Adipose tissue (tissue), 3 donors: ENCODE measurements at regions not wholly inside any gene's neighbourhood (a gene's known extent, or its start where the extent isn't known, plus 50 kb on each side); places are given as distances from the start of the nearest gene placed in this dataset.

ENCODE experiments used
- H3K27ac ChIP-seq: one replicate; pipeline ENCODE4 v1.5.1; 2013; ENCODE audit warnings: low read depth, low read length
- WGBS, 3 donors: extraction: QIAGEN DNeasy Blood & Tissue Kit; methylation state at CpG; one replicate each; pipeline ENCODE4 v1.1.7; 2013; 5-methylcytosine and 5-hydroxymethylcytosine counted together
- donor health status: healthy with polysubstance abuse.
- donor health status: Bipolar disorder and iron deficiency.
- donor health status: healthy.

- WGBS, 3 donors, result 91 to 92% (median 92%) methylated on average over 25 to 28 of the region's 28 CpGs
- H3K27ac ChIP-seq, result no peak overlapping the region
Observed at GRCh38 chr7:80259-81067, 111.9 kb upstream of the FAM20C start.

DNA sequence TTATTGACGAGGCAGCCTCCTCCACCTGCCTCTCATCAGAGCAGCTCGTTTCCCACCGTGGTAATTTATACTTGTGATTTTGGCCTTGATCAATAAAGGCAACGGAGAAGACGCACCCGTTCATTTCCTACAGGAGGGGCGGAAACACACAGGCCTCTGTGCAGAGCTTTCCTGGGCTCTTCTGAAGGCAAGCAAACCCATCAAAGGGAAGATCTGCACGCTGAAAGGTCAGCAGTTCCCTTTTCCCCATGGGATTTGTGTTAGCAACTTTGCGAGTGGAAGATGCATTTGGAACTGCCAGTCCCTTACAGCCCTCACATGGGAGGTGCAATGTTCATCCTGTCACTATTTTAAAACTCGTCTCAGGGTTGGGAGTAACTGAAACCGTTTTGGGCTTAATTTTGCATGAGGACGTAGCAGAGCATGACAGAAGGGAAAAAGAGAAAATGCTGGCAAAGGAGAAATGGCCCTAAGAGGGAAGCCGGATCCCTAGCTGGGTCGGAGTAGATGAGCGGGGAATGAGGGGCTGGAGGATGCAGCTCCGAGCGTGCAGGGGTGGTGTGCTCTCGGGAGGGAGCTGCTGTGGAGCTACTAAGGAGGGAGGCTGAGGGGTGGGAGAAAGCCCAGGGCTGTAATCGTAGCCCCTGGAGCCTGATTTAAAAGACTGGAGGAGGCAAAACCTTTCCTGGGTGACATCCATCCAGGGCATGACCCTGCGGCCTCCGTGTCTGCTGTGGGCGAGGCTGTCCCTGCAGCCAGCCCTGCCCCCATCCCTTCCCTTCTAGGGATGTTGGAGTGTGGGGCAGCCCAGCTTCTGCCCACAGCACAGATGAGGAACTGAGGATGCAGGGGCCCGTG, 111.1 kb upstream of the FAM20C start:
- no peak overlapping the region for H3K27ac ChIP-seq
- 74 to 82% (median 76%) methylated on average over 22 to 23 of the region's 23 CpGs for WGBS, 3 donors

- 68 to 78% (median 74%) methylated on average over 39 of the region's 39 CpGs for WGBS, 3 donors
- no peak overlapping the region for H3K27ac ChIP-seq
Observed at GRCh38 chr7:81926-82756, 110.2 kb upstream of the FAM20C start.

- H3K27ac ChIP-seq, result no peak overlapping the region
- WGBS, 3 donors, result 87 to 90% (median 88%) methylated on average over 11 of the region's 11 CpGs
Observed at GRCh38 chr7:82757-83155, 109.6 kb upstream of the FAM20C start.

- no peak overlapping the region for H3K27ac ChIP-seq
- 70 to 87% (median 79%) methylated on average over 11 to 12 of the region's 12 CpGs for WGBS, 3 donors
Observed at GRCh38 chr7:83441-83840, 108.9 kb upstream of the FAM20C start.

- 89 to 91% (median 90%) methylated on average over 25 of the region's 25 CpGs for WGBS, 3 donors
Observed at GRCh38 chr7:83861-84632, 108.3 kb upstream of the FAM20C start.

GRCh38 chr7:84633-85020, 107.7 kb upstream of the FAM20C start:
- 89 to 91% (median 89%) methylated on average over 11 of the region's 11 CpGs for WGBS, 3 donors
- H3K27ac ChIP-seq, result no peak overlapping the region

More at GRCh38 chr7:83861-84632, 108.3 kb upstream of the FAM20C start:
- H3K27ac ChIP-seq, result no peak overlapping the region

DNA sequence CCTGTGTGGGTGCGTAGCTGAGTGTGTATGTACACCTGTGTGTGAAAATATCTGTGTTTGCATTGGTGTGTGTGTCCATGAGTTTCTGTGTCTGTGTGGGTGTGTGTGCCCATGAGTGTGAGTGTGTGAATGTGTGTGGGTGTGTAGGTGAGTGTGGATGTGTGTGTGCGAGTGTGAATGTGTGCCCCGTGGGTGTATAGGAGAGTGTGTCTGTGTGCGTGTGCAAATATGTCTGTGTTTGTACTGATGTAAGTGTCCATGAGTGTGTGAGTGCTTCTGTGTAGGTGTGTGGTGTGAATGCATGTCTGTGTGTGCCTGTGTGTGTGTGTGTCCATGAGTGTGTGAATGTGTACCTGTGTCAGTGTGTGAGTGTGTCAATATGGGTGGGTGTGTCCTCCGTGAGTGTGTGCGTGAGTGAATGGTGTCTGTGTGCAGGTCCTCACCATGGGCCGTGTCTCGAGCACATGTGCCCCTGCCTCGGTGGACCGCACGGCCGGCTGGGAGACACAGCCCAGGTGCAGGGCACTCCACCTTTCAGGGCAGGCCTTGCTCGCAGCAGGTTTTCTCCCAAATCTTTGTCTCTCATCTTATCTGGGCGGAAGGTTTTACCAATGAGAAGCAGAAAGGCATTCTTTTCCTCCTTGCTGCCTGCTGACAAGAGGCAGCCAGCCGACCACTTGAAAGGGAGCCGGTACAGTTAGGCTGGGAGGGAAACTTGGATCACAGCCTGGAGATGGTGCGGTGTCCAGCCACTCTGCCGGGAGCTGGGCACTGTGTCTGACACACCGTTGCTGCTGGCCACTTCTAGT, 107.1 kb upstream of the FAM20C start:
- WGBS, 3 donors, result 78 to 83% (median 79%) methylated on average over 19 of the region's 19 CpGs
- no peak overlapping the region for H3K27ac ChIP-seq

DNA sequence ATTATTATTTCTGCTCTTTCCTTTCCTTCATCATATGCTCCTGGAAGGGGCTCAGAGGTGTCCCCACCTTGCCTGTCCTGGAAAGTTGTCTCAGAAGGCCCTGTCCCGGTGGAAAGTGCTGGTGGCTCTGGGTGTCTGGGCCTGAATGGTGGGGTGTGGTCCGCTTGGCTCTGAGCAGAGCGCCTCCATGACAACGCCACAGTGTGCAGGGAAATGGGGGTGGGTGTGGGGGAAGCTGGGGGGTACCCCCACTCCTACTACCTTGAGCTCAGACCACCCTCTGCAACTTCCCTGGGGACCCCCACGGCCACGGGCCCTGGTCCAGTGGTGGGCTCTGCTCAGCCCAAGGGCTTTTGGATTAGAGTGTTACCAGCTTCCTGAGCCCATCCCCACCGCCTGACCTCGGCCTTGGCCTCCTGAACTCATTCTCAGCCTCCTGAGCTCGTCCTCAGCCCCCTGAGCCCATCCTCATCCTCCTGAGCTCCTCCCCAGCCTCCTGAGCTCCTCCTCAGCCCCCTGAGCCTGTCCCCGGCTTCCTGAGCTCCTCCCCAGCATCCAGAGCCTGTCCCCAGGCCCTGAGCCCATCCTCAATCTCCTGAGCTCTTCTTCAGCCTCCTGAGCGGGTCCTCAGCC, 106.4 kb upstream of the FAM20C start:
- H3K27ac ChIP-seq, result no peak overlapping the region
- 85 to 92% (median 89%) methylated on average over 11 of the region's 11 CpGs for WGBS, 3 donors

DNA sequence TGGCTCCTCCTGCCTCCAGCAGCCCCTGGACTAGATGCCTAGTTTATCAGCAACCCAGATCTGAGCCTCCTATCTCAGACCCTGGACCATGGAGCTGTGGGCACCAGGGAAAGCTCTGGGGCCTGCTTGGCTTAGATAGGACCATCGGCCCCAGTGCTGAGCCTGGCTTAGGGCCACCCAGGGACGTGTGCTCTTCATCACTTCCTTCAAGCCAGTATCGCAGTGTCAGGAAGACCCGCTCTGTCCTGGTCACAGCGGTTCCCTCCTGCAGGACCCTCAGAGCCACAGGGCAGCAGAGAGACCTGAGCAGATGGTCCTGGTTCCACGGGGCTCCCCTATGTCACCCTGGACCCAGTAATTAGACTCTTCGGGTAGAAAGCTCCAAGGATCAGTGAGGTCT, 105.7 kb upstream of the FAM20C start:
- no peak overlapping the region for H3K27ac ChIP-seq
- WGBS, 3 donors, result 84 to 88% (median 84%) methylated on average over 7 of the region's 7 CpGs

DNA sequence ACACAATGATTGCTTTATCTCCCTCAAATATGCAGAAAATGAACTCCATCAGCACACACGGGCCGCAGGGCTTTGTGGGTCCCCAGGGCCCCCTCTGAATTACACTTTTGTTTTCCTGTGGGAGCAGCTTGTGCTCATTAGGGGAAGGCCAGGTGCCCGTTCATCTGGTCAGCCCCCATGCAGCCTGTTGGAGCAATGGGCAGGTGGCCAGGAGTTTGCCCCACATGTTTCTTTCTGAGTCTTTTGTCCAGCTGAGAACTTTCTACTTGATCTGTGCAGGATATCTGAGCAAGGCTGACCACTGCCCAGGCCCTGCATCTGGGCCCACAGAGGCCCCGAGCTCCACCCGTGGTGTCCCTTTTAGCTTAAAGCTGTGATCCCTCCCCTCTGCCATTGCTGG, 105.3 kb upstream of the FAM20C start:
- H3K27ac ChIP-seq, result no peak overlapping the region
- WGBS, 3 donors, result 75 to 90% (median 79%) methylated on average over 5 of the region's 5 CpGs

- H3K27ac ChIP-seq, result no peak overlapping the region
- WGBS, 3 donors, result 90 to 96% (median 91%) methylated on average over 8 of the region's 8 CpGs
Observed at GRCh38 chr7:87671-88070, 104.7 kb upstream of the FAM20C start.

DNA sequence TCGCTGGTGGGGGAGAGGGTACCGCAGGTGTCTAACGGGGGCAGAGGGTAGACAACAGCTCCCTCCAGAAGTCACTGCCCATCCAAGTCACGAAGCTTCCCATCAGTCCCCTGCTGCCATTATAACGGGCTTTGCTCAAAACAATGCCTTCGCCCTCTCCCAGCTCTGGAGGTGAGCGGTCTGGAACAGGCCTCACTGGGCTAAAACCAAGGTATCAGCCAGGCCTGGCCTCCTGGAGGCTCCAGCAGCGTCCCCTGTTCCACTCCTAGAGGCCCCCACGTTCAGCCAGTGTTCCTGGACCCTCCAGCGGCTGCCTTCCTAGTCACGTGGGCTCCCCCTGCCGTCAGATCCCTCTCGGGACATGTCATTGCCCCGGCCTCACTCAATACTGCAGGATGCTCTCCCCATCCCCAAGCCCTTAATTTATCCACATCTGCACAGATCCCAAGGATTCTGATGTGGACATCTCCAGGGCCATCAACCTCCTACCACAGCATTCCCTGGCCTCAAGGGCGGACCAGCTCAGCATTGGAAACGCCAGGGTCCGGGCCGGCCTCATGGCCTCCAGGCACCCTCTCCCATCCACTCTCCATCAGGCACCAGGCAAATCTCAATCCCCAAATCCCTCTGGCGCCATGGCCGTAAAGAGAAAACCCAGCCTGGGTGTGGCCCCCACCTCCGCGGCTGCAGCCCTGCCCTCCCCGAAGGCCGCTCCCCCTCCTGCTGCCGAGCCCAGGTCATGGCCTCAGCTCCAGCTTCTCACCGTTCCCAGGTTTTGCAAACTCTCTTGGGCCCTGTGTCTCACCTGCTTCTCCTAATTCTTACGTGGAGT, 104.1 kb upstream of the FAM20C start:
- 86 to 87% (median 87%) methylated on average over 26 to 27 of the region's 27 CpGs for WGBS, 3 donors
- H3K27ac ChIP-seq, result peak overlapping the region; percentile 9

DNA sequence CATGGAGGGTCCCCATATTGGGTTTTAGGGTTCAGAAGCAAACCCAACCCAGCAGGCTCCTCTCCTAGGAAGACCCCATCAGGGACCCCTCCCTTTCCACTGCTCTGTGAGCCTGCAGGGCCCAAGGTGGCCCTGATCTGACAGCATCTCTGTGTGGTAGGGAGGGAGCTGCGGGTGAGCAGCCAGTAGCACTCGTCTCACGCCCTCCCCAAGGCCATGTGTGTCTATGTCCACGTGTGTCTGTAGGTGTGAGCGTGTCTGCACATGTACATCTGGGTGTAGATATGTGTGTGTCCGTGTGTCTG, 103.5 kb upstream of the FAM20C start:
- H3K27ac ChIP-seq, result peak overlapping the region; percentile 9
- WGBS, 3 donors, result 85 to 93% (median 92%) methylated on average over 6 of the region's 6 CpGs

- WGBS, 3 donors, result 59 to 76% (median 62%) methylated on average over 9 of the region's 9 CpGs
Observed at GRCh38 chr7:89232-90019, 102.9 kb upstream of the FAM20C start.

More at GRCh38 chr7:89232-90019, 102.9 kb upstream of the FAM20C start:
- no peak overlapping the region for H3K27ac ChIP-seq
